ENCODE measurements at regions not wholly inside any gene's neighbourhood (a gene's known extent, or its start where the extent isn't known, plus 50 kb on each side); places are given as distances from the start of the nearest gene placed in this dataset.

GRCh38 chr1:224486801-224487583 lies 52.4 kb upstream of the WDR26 start:
- Histone ChIP-seq H3K9me3 (ENCODE audit: control insufficient read depth in 1 of 2, insufficient read depth in 1 of 2, low read depth in 1 of 2, low read length in 2 of 2) (no peaks in the 10 kb centered on the region), H3K27ac (ENCODE audit: low read depth, low read length) (no peak overlapping the region), H2AFZ (ENCODE audit: low read depth, low read length, poor library complexity, severe bottlenecking) (no peak overlapping the region), H3K36me3 (ENCODE audit: control insufficient read depth in 1 of 2, insufficient read depth in 2 of 2, low read length in 2 of 2) (no peaks in the 10 kb centered on the region), H3K4me3 (replicated peaks in 1 of 2; ENCODE audit: low read depth in 1 of 2, low read length in 2 of 2) (no peak overlapping the region), H3K4me2 (ENCODE audit: low read length) (no peak overlapping the region), H4K20me1 (ENCODE audit: insufficient read depth) (no peaks in the 10 kb centered on the region), H3K9me2 (ENCODE audit: insufficient read depth) (no peaks in the 10 kb centered on the region), H3K9ac (ENCODE audit: low read length) (no peak overlapping the region), H3K79me2 (ENCODE audit: insufficient read depth, low read length) (no peaks in the 10 kb centered on the region), H3K27me3 (ENCODE audit: insufficient read depth, low read length) (no peaks in the 10 kb centered on the region), H3K4me1 (ENCODE audit: control insufficient read depth in 1 of 2, insufficient read depth in 2 of 2, low read length in 2 of 2) (peaks cover 0 to 12% of the 10 kb centered on the region in 2 experiments; a peak in 2 of 4 replicates)
- DNase-seq (ENCODE audit: low read depth, low spot score) (no peak), ATAC-seq (no peak)
- ChIA-PET CTCF (interaction anchor here (0.6 kb wide), 1 partner anchor 16 kb away, joined by 3 read pairs; no protein-coding TSS in a partner anchor), POLR2A (no interaction called here), RAD21 (ENCODE audit: low non-redundant PET in 1 of 2, low total read pairs in 2 of 2, uncharacterized antibody in 2 of 2, unreplicated experiment in 2 of 2) (no interaction called here)
- no TSS peak for BruUV-seq (replicated peaks)
- intact Hi-C loops (cut with micrococcal nuclease) = no loop called here
- no peak for TF ChIP-seq RAD21 (IDR thresholded peaks at IDR 0.05; ENCODE audit: low read depth)

GRCh38 chr1:224488806-224489499 lies 54.4 kb upstream of the WDR26 start:
- RAD21 ChIA-PET (ENCODE audit: low non-redundant PET in 1 of 2, low total read pairs in 2 of 2, uncharacterized antibody in 2 of 2, unreplicated experiment in 2 of 2) = no interaction called here
- no peak for DNase-seq (ENCODE audit: low read depth, low spot score)
- Histone ChIP-seq H3K4me1 (ENCODE audit: control insufficient read depth in 1 of 2, insufficient read depth in 2 of 2, low read length in 2 of 2) (peaks cover 0 to 8% of the 10 kb centered on the region in 2 experiments; a peak in 2 of 4 replicates), H2AFZ (ENCODE audit: low read depth, low read length, poor library complexity, severe bottlenecking) (no peak overlapping the region), H3K9me2 (ENCODE audit: insufficient read depth) (no peaks in the 10 kb centered on the region), H4K20me1 (ENCODE audit: insufficient read depth) (no peaks in the 10 kb centered on the region), H3K4me2 (ENCODE audit: low read length) (peak overlapping the region; percentile 22), H3K9me3 (ENCODE audit: control insufficient read depth in 1 of 2, insufficient read depth in 1 of 2, low read depth in 1 of 2, low read length in 2 of 2) (no peaks in the 10 kb centered on the region), H3K27me3 (ENCODE audit: insufficient read depth, low read length) (no peaks in the 10 kb centered on the region), H3K4me3 (replicated peaks in 1 of 2; ENCODE audit: low read depth in 1 of 2, low read length in 2 of 2) (no peak overlapping the region), H3K36me3 (ENCODE audit: control insufficient read depth in 1 of 2, insufficient read depth in 2 of 2, low read length in 2 of 2) (no peaks in the 10 kb centered on the region), H3K9ac (ENCODE audit: low read length) (no peak overlapping the region), H3K79me2 (ENCODE audit: insufficient read depth, low read length) (no peaks in the 10 kb centered on the region), H3K27ac (ENCODE audit: low read depth, low read length) (no peak overlapping the region)
- POLR2A ChIA-PET = no interaction called here
- intact Hi-C loops (cut with micrococcal nuclease) = no loop called here
- BruUV-seq (replicated peaks) = no TSS peak
- ATAC-seq = no peak
- CTCF ChIA-PET = no interaction called here
- TF ChIP-seq SP1 (IDR thresholded peaks at IDR 0.05; ENCODE audit: low read depth) = no peak
- no peak for TF ChIP-seq ZNF274 (IDR thresholded peaks at IDR 0.05; ENCODE audit: low read depth, low read length)
- TF ChIP-seq RAD21 (IDR thresholded peaks at IDR 0.05; ENCODE audit: low read depth) = no peak
- no peak for TF ChIP-seq POLR2A (IDR thresholded peaks at IDR 0.05; ENCODE audit: borderline replicate concordance, extremely low read depth, insufficient read depth, insufficient read length)
- TF ChIP-seq ATF3 (IDR thresholded peaks at IDR 0.05) = no peak
- no peak for TF ChIP-seq MAX (IDR thresholded peaks at IDR 0.05)
- no peak for TF ChIP-seq SIN3A (IDR thresholded peaks at IDR 0.05; ENCODE audit: low read depth)
- TF ChIP-seq EGR1 (IDR thresholded peaks at IDR 0.05; ENCODE audit: low read depth) = no peak
- no peak for TF ChIP-seq EZH2phosphoT487 (IDR thresholded peaks at IDR 0.05; ENCODE audit: borderline replicate concordance)
- no peak for TF ChIP-seq EZH2 (IDR thresholded peaks at IDR 0.05)
- no peak for TF ChIP-seq POLR2AphosphoS5 (IDR thresholded peaks at IDR 0.05; ENCODE audit: low read depth, low read length)
- TF ChIP-seq ZBTB33 (IDR thresholded peaks at IDR 0.05; ENCODE audit: extremely low read depth, insufficient replicate concordance, low read length) = no peak
- no peak for TF ChIP-seq CTCF (IDR thresholded peaks at IDR 0.05 in 2 of 3, conservative IDR thresholded peaks at IDR 0.05 in 1 of 3; ENCODE audit: borderline replicate concordance in 1 of 3, insufficient read depth in 1 of 3, low read depth in 2 of 3, low read length in 2 of 3)
- no peak for TF ChIP-seq JUND (IDR thresholded peaks at IDR 0.05)
